ENCODE measurements at regions not wholly inside any gene's neighbourhood (a gene's known extent, or its start where the extent isn't known, plus 50 kb on each side); places are given as distances from the start of the nearest gene placed in this dataset.

DNA sequence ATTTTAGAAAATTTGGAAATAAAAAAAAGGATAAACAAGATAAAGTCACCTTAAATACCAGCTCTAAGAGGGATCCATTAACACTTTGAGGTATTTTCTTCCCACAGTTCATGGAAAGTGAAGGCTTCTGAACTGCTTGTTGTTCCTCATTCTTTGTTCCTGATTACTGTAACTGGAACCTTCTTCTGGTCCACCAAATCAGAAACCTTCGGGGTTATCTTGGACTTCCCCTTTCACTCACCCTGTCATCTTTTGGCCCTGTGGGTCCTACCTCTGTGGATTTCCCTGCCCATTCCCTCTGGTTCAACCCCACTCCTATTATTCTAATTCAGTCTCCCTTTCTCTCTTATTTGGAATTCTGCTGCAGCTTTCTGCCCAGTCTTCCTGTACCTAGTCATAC, 116.5 kb upstream of the PRPS1L1 start:
- ATAC-seq (no peak), DNase-seq (no peak)
- intact Hi-C loops (cut with DNase I, micrococcal nuclease) = no loop called here

DNA sequence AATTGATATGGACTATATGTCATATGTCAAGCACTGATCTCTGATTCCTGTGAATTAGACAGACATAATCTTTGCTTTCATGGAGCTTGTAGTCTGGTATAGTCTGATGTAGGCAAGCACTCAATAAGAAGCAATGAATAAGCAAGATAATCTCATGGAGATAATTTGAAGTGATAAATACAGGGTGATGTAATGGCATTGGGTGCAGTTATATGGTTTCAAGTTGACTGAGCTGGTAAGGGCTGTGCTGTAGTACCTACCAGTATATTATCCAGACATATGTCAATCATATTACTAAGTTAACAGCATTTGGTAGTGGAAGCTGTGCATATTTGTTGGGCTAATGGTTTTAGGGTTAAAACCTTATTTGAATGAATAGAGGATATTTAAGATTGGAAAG, 117.5 kb upstream of the PRPS1L1 start:
- DNase-seq (no peak), ATAC-seq (no peak)
- intact Hi-C loops (cut with DNase I, micrococcal nuclease) = no loop called here

DNA sequence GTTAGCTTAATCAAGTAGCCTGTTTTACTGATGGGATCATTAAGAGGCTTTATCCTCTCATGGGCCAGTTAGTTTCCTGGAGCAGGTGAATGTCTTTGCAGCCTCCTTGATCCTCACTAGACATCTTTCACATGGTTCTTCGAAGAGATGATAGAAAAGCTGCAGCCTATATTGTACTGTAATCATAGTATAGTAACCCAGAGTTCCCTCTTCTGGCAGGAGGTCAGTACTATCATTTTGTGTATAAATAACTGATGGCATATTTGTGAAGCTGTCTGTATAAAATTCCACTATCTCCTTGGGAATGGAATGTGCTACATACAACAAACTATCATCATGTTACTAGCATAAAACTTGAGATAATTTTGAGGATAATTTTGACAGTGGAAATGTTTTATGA, 123.8 kb upstream of the PRPS1L1 start:
- intact Hi-C loops (cut with DNase I, micrococcal nuclease) = no loop called here
- no peak for ATAC-seq
- DNase-seq = no peak

- DNase-seq (no peak), ATAC-seq (no peak)
- intact Hi-C loops (cut with DNase I, micrococcal nuclease) = no loop called here
Observed at GRCh38 chr7:18153183-18153748, 125.6 kb upstream of the PRPS1L1 start.

- DNase-seq = no peak
- intact Hi-C loops (cut with DNase I, micrococcal nuclease) = no loop called here
Observed at GRCh38 chr7:18154726-18155125, 127.1 kb upstream of the PRPS1L1 start.

GRCh38 chr7:18157233-18157632, 129.6 kb upstream of the PRPS1L1 start:
- intact Hi-C loops (cut with DNase I, micrococcal nuclease) = no loop called here
- ATAC-seq (no peak), DNase-seq (no peak)

More at GRCh38 chr7:18154726-18155125, 127.1 kb upstream of the PRPS1L1 start:
- ATAC-seq = no peak

- no peak for ATAC-seq
- no peak for DNase-seq
- intact Hi-C loops (cut with DNase I, micrococcal nuclease) = no loop called here
Observed at GRCh38 chr7:18162657-18163056, 135.0 kb upstream of the PRPS1L1 start.

DNA sequence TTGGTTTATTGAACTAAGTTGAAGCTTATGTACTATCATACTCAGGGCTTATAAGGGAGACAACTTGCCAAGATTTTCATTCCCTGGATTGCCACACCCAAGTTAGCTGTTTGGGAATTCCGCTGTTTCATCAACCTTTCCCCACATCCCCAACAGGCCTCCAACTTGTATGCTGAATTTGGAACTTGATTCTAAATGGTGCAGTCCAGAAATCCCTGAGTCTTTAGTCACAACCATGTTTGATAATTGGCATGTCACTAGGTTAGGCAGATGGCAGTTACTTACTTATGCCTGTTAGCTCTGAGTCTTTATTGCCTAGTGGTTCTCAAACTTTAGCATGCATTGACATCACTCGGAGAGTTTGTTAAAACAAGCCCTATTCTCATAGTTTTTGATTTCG, 135.4 kb upstream of the PRPS1L1 start:
- intact Hi-C loops (cut with DNase I, micrococcal nuclease) = no loop called here
- DNase-seq (no peak), ATAC-seq (no peak)

DNA sequence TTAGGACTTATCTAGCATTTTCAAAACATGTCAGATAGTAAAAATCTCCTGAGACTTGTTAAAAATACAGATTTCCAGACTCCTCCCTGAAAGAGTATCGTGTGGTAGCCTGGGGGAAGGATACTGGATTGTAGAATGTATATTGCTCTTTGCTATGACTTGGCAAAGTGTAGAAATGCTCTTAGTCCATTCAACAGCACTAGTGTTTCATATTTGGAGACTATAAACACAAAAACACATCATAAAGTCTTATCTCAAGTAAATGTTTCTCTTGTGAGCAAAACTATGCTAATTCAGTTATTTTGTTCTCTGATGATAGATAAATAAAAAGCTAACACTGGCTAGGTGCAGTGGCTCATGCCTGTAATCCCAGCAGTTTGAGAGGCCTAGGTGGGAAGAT, 137.5 kb upstream of the PRPS1L1 start:
- intact Hi-C loops (cut with DNase I, micrococcal nuclease) = no loop called here
- DNase-seq = no peak
- no peak for ATAC-seq

DNA sequence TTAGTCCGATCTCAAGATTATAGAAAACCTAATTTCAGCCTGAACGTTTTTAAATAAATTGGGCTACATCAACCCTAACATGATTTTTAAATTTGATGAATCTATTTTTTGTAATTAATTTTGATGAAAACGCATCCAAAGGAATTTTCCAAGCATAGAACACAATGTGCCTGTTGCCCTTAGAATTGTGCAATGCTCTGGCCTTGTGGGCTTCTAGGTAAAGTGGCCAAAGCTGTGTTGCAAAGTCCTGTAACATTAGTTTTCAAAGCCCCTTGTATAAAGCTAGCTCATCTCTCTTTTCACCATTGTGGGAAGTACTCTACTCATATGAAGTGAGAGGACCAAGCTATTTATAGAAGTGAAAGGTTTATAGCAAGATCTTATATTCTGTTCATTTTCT, 138.4 kb upstream of the PRPS1L1 start:
- DNase-seq (no peak), ATAC-seq (no peak)
- intact Hi-C loops (cut with DNase I, micrococcal nuclease) = no loop called here

DNA sequence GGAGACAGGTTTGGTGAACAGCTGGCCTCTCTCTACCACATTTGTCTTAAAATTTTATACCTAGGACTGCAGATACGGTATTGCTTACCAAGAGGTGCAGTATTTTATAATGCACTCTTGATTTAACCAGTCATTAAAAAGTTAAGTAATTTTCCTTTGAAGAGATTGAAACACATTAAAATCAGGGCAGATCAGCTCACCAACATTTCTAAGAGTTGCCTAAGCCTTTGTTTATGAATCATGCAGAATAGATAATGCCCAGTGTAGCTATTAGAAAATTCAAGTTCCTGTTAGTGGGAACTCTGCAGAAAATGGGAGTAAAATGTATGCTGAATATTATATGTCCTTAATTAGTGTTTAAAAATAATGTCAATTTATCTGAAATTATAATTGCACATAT, 140.2 kb upstream of the PRPS1L1 start:
- ATAC-seq (no peak), DNase-seq (no peak)
- intact Hi-C loops (cut with DNase I, micrococcal nuclease) = no loop called here

DNA sequence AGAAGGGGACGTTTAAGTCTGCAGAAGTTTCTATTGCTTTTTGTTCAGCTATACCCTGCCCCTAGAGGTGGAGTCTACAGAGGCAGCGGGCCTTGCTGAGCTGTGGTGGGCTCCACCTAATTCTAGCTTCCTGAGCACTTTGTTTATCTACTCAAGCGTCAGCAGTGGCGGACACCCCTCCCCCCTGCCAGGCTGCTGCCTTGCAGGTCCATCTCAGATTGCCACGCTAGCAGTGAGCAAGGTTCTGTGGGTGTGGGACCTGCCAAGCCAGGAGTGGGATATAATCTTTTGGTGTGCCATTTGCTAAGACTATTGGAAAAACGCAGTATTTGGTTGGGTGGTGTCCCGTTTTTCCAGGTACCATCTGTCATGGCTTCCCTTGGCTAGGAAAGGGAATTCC, 147.3 kb upstream of the PRPS1L1 start:
- DNase-seq (no peak), ATAC-seq (no peak)
- intact Hi-C loops (cut with DNase I, micrococcal nuclease) = no loop called here

DNA sequence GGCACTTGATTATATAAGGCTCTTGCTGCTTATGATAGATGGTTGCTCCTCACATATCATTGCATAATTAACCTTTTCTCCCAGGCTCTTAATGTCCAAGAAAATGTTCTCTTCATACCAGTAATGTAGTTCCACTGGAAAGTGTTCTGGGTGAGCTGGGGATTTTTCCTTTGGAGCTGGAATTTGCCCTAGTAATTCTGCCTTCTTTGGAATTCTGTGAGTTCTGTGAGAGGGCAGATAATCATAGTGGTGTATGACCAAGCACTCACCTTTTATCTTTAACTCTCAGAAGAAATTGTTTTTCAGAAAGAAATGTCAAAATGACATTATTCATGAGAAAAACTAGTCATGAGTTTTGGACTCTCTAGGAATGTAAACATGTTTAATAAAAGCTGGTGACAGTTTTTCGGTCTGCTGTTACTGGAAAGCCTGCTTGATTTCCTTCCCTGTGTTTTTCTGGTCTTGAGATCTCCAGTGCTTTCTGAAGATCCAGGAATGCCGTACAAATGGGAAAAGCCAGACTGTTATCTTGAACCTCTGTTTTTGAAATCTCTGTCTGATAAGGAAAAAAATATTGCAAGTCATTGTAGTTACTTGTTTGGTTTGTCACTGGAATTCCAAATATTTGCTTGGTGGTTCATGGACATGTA, 148.3 kb upstream of the PRPS1L1 start:
- ATAC-seq = no peak
- intact Hi-C loops (cut with DNase I, micrococcal nuclease) = no loop called here
- DNase-seq = no peak

- ATAC-seq = no peak
- intact Hi-C loops (cut with DNase I, micrococcal nuclease) = no loop called here
- DNase-seq = no peak
Observed at GRCh38 chr7:18177129-18177814, 149.6 kb upstream of the PRPS1L1 start.

DNA sequence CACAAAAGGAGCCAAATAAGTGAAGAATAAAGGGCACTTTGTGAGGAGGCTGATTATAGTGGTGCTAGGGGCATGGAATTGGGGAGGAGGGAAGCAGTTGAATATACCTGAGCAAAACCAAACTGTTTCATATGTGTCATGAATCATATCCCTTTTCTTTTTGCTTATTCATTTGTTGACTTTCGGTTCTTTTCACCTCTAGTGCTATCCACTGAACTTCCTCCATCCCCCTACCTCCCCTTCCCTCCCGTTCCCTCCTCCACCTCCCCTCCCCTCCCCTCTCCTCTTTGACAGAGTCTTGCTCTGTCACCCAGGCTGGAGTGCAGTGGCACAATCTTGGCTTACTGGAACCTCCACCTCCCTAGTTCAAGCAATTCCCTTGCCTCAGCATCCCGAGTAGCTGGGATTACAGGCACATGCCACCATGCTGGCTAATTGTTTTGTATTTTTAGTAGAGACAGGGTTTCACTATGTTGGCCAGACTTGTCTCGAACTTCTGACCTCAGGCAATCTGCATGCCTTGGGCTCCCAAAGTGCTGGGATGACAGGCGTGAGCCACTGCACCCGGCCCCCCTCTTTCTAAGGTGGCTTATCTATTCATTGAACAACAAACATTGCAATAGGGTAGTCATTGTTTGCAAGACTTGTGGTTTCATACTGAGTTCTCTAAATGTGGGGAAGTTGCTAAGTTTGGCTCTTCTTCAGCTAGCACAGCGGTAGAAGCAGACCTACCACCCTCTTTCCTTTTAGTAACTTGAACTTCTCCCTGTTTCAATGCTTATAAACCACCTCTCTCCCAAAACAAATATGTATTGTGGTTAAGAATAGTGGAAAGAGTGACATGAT, 150.4 kb upstream of the PRPS1L1 start:
- ATAC-seq (no peak), DNase-seq (no peak)
- intact Hi-C loops (cut with DNase I, micrococcal nuclease) = no loop called here

GRCh38 chr7:18179093-18179492, 151.4 kb upstream of the PRPS1L1 start:
- DNase-seq (no peak), ATAC-seq (no peak)
- intact Hi-C loops (cut with DNase I, micrococcal nuclease) = no loop called here

DNA sequence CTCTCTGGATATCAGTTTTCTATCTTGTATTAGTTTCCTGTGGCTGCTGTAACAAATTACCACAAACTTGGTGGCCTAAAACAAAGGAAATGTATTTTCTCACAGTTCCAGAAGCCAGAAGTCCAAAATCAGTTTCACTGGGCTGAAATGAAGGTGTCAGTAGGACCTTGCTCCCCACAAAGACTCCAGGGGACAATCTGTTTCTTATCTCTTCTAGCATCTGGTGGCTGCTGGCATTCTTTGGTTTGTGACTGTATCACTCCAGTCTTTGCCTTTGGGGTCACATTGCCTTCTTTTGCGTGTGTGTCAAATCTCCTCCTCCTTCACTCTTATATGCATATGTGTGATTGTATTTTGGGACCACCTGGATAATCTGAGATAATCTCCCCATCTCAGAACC, 153.0 kb upstream of the PRPS1L1 start:
- no peak for DNase-seq
- no peak for ATAC-seq
- intact Hi-C loops (cut with DNase I, micrococcal nuclease) = no loop called here

DNA sequence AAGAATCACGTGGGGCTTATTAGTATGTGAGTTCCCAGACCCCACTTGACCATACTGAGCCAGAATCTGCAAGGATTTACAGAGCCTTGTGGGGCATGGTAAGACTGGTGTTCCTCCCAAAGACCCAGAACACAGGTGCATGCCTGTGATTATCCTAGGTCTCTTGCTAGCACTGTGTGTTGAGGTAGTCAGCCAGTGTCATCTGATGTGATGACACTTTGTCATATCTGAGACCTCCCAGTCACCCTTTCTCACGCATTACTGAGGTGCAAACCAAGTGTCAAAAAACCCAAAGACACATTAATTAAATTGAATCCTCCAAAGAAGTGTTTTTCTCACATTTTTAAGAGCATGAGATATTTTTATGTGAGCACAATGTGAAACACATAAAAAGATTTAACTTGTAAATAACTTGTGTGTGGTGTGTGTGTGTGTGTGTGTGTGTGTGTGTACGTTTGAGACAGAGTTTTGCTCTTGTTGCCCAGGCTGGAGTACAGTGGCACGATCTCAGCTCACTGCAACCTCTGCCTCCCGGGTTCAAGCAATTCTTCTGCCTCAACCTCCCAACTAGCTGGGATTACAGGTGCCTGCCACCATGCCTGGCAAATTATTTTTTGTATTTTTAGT, 162.0 kb upstream of the PRPS1L1 start:
- intact Hi-C loops (cut with DNase I, micrococcal nuclease) = no loop called here
- DNase-seq (no peak), ATAC-seq (no peak)

- intact Hi-C loops (cut with DNase I, micrococcal nuclease) = no loop called here
- no peak for ATAC-seq
- DNase-seq = no peak
Observed at GRCh38 chr7:18191341-18191740, 163.7 kb upstream of the PRPS1L1 start.
